Loucy (cell line): ENCODE measurements at regions not wholly inside any gene's neighbourhood (a gene's known extent, or its start where the extent isn't known, plus 50 kb on each side); places are given as distances from the start of the nearest gene placed in this dataset.

Experiments used
- H2AFZ ChIP-seq: fragments of 200-600 bp; sonication (generic); 2 replicates; pipeline ENCODE4 v1.6.0; 2016; ENCODE audit warnings: antibody characterized with exemption, mild to moderate bottlenecking, low read length, moderate library complexity
- H3F3A ChIP-seq: fragments of 200-600 bp; 2 replicates; pipeline ENCODE4 v1.6.0; 2016; ENCODE audit warnings: antibody characterized with exemption, low read depth, mild to moderate bottlenecking
- H3K27me3 ChIP-seq: fragments of 200-600 bp; sonication (generic); 2 replicates; pipeline ENCODE4 v1.6.1; 2014; ENCODE audit warnings: low read length, mild to moderate bottlenecking; ENCODE audit not compliant: insufficient read depth, poor library complexity, severe bottlenecking
- H3K36me3 ChIP-seq: fragments of 200-600 bp; sonication (generic); 2 replicates; pipeline ENCODE4 v1.6.1; 2016; ENCODE audit warnings: low read length; ENCODE audit not compliant: insufficient read depth
- H3K4me1 ChIP-seq: fragments of 200-600 bp; sonication (generic); 2 replicates; pipeline ENCODE4 v1.5.1; 2014; ENCODE audit warnings: low read length, mild to moderate bottlenecking; ENCODE audit not compliant: insufficient read depth, poor library complexity, severe bottlenecking
- H3K4me2 ChIP-seq: fragments of 200-600 bp; sonication (generic); 2 replicates; pipeline ENCODE4 v1.6.0; 2014; ENCODE audit warnings: antibody characterized with exemption, low read length, low read depth, mild to moderate bottlenecking; ENCODE audit not compliant: poor library complexity, severe bottlenecking
- H3K4me3 ChIP-seq: fragments of 200-600 bp; sonication (generic); 2 replicates; pipeline ENCODE4 v1.5.1; 2014; ENCODE audit warnings: low read length, mild to moderate bottlenecking, mixed read lengths; ENCODE audit not compliant: poor library complexity, severe bottlenecking
- H3K79me2 ChIP-seq: fragments of 200-600 bp; sonication (generic); 2 replicates; pipeline ENCODE4 v1.6.1; 2014; ENCODE audit warnings: low read length; ENCODE audit not compliant: insufficient read depth
- H3K9ac ChIP-seq: fragments of 200-600 bp; sonication (generic); 2 replicates; pipeline ENCODE4 v1.6.0; 2014; ENCODE audit warnings: mild to moderate bottlenecking, low read depth, low read length, moderate library complexity; ENCODE audit not compliant: poor library complexity, severe bottlenecking
- H3K9me2 ChIP-seq: fragments of 200-600 bp; sonication (generic); replicated peaks from 2 replicates; pipeline ENCODE4 v1.6.1; 2016; ENCODE audit warnings: low read depth, low read length, mixed read lengths
- H3K9me3 ChIP-seq: fragments of 200-600 bp; sonication (generic); 2 replicates; pipeline ENCODE4 v1.6.1; 2014; ENCODE audit warnings: mild to moderate bottlenecking, antibody characterized with exemption, low read length, low read depth; ENCODE audit not compliant: insufficient read depth
- H4K20me1 ChIP-seq: fragments of 200-600 bp; sonication (generic); 2 replicates; pipeline ENCODE4 v1.6.0; 2014; ENCODE audit warnings: antibody characterized with exemption, low read length, mild to moderate bottlenecking; ENCODE audit not compliant: insufficient read depth, poor library complexity, severe bottlenecking
- EZH2phosphoT487 ChIP-seq: fragments of 200-600 bp; IDR thresholded peaks from 2 replicates; pipeline ENCODE4 v1.6.1; 2018; ENCODE audit warnings: antibody characterized with exemption, mild to moderate bottlenecking, moderate library complexity, borderline replicate concordance
- TF ChIP-seq, protein P1 (sequence below): fragments of 200-600 bp; sonication (generic); conservative IDR thresholded peaks from 2 replicates; pipeline ENCODE4 v1.5.1; 2014; ENCODE audit warnings: mild to moderate bottlenecking, antibody characterized with exemption, low read length

GRCh38 chr5:97377582-97377981 is 194.5 kb upstream of the RIOK2 start:
- Histone ChIP-seq H3K9me3 (no peaks in the 10 kb centered on the region), H3K9me2 (no peaks in the 10 kb centered on the region), H3K36me3 (no peaks in the 10 kb centered on the region), H3K4me2 (no peak overlapping the region), H3K9ac (no peak overlapping the region), H3K79me2 (no peaks in the 10 kb centered on the region), H4K20me1 (no peaks in the 10 kb centered on the region), H3F3A (no peaks in the 10 kb centered on the region), H2AFZ (no peak overlapping the region), H3K27me3 (no peaks in the 10 kb centered on the region), H3K4me3 (no peak overlapping the region), H3K4me1 (no peaks in the 10 kb centered on the region)
- no peak for TF ChIP-seq EZH2phosphoT487
- TF ChIP-seq, protein P1, sequence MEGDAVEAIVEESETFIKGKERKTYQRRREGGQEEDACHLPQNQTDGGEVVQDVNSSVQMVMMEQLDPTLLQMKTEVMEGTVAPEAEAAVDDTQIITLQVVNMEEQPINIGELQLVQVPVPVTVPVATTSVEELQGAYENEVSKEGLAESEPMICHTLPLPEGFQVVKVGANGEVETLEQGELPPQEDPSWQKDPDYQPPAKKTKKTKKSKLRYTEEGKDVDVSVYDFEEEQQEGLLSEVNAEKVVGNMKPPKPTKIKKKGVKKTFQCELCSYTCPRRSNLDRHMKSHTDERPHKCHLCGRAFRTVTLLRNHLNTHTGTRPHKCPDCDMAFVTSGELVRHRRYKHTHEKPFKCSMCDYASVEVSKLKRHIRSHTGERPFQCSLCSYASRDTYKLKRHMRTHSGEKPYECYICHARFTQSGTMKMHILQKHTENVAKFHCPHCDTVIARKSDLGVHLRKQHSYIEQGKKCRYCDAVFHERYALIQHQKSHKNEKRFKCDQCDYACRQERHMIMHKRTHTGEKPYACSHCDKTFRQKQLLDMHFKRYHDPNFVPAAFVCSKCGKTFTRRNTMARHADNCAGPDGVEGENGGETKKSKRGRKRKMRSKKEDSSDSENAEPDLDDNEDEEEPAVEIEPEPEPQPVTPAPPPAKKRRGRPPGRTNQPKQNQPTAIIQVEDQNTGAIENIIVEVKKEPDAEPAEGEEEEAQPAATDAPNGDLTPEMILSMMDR, result no peak

GRCh38 chr5:97383996-97384395 is 200.9 kb upstream of the RIOK2 start:
- Histone ChIP-seq H4K20me1 (no peaks in the 10 kb centered on the region), H2AFZ (no peak overlapping the region), H3K27me3 (no peaks in the 10 kb centered on the region), H3K9ac (no peak overlapping the region), H3K4me1 (no peaks in the 10 kb centered on the region), H3K36me3 (no peaks in the 10 kb centered on the region), H3K4me2 (no peak overlapping the region), H3K79me2 (no peaks in the 10 kb centered on the region), H3K4me3 (no peak overlapping the region), H3F3A (no peaks in the 10 kb centered on the region), H3K9me2 (no peaks in the 10 kb centered on the region), H3K9me3 (no peaks in the 10 kb centered on the region)
- TF ChIP-seq, protein P1, result no peak
- no peak for TF ChIP-seq EZH2phosphoT487

- Histone ChIP-seq H2AFZ (no peak overlapping the region), H3K79me2 (no peaks in the 10 kb centered on the region), H3K9ac (no peak overlapping the region)
Observed at GRCh38 chr5:97388794-97389193, 205.7 kb upstream of the RIOK2 start.

More at GRCh38 chr5:97388794-97389193, 205.7 kb upstream of the RIOK2 start:
- Histone ChIP-seq H3K4me2 (no peak overlapping the region), H3K9me3 (no peaks in the 10 kb centered on the region), H3K9me2 (no peaks in the 10 kb centered on the region), H3F3A (no peaks in the 10 kb centered on the region), H4K20me1 (no peaks in the 10 kb centered on the region), H3K4me1 (no peaks in the 10 kb centered on the region), H3K36me3 (no peaks in the 10 kb centered on the region), H3K4me3 (no peak overlapping the region), H3K27me3 (no peaks in the 10 kb centered on the region)
- TF ChIP-seq EZH2phosphoT487, result no peak
- TF ChIP-seq, protein P1, result no peak
